Astrocyte (in vitro differentiated cells and primary cell): ENCODE measurements at regions not wholly inside any gene's neighbourhood (a gene's known extent, or its start where the extent isn't known, plus 50 kb on each side); places are given as distances from the start of the nearest gene placed in this dataset.

Source experiments
- DNase-seq: peaks from one replicate; pipeline ENCODE4 v3.0.0-alpha.2; 2010; ENCODE audit warnings: low read depth
- FAIRE-seq: peaks from 2 replicates; lab custom pipeline; 2011; peaks lifted over from hg19 to GRCh38; lab: Jason Lieb, UNC
- H2AFZ ChIP-seq: 2 replicates; pipeline ENCODE4 v1.6.0; 2012; ENCODE audit warnings: low read depth, low read length, inconsistent platforms
- H3K27ac ChIP-seq: 2 replicates; pipeline ENCODE4 v1.5.1; 2011; ENCODE audit warnings: low read depth, low read length, inconsistent platforms
- H3K27me3 ChIP-seq: 2 replicates; pipeline ENCODE4 v1.6.0; 2011; ENCODE audit warnings: low read length, inconsistent platforms; ENCODE audit not compliant: insufficient read depth
- H3K36me3 ChIP-seq: 2 replicates; pipeline ENCODE4 v1.5.1; 2011; ENCODE audit warnings: low read length, inconsistent platforms; ENCODE audit not compliant: insufficient read depth
- H3K4me1 ChIP-seq: 2 replicates; pipeline ENCODE4 v1.5.1; 2011; ENCODE audit warnings: low read length, inconsistent platforms; ENCODE audit not compliant: insufficient read depth
- H3K4me2 ChIP-seq: 2 replicates; pipeline ENCODE4 v1.6.0; 2012; ENCODE audit warnings: low read length, inconsistent platforms
- H3K4me3 ChIP-seq: 2 replicates; pipeline ENCODE4 v1.5.1; 2011; ENCODE audit warnings: low read depth, mild to moderate bottlenecking, low read length, inconsistent platforms; ENCODE audit not compliant: insufficient read depth
- H3K79me2 ChIP-seq: 2 replicates; pipeline ENCODE4 v1.6.0; 2012; ENCODE audit warnings: mild to moderate bottlenecking, low read length, inconsistent platforms; ENCODE audit not compliant: insufficient read depth
- H3K9ac ChIP-seq: 2 replicates; pipeline ENCODE4 v1.6.0; 2012; ENCODE audit warnings: mild to moderate bottlenecking, low read length, inconsistent platforms
- H3K9me3 ChIP-seq: 2 replicates; pipeline ENCODE4 v1.5.1; 2012; ENCODE audit warnings: low read depth, mild to moderate bottlenecking, low read length, inconsistent platforms; ENCODE audit not compliant: insufficient read depth
- H4K20me1 ChIP-seq: 2 replicates; pipeline ENCODE4 v1.6.0; 2012; ENCODE audit warnings: low read length, inconsistent platforms; ENCODE audit not compliant: insufficient read depth
- H3K27ac Mint-ChIP-seq: one replicate; pipeline ENCODE4 v1.8.0; 2021; ENCODE audit warnings: mild to moderate bottlenecking, mixed read lengths; ENCODE audit not compliant: unreplicated experiment
- H3K27me3 Mint-ChIP-seq: one replicate; pipeline ENCODE4 v1.8.0; 2021; ENCODE audit warnings: low read depth, mixed read lengths; ENCODE audit not compliant: unreplicated experiment
- H3K36me3 Mint-ChIP-seq: one replicate; pipeline ENCODE4 v1.8.0; 2021; ENCODE audit warnings: low read depth, mixed read lengths; ENCODE audit not compliant: unreplicated experiment
- H3K4me1 Mint-ChIP-seq: one replicate; pipeline ENCODE4 v1.8.0; 2021; ENCODE audit warnings: low read depth, mixed read lengths; ENCODE audit not compliant: unreplicated experiment
- H3K4me3 Mint-ChIP-seq: one replicate; pipeline ENCODE4 v1.8.0; 2021; ENCODE audit warnings: mild to moderate bottlenecking, moderate library complexity, mixed read lengths; ENCODE audit not compliant: unreplicated experiment
- H3K9me3 Mint-ChIP-seq: one replicate; pipeline ENCODE4 v1.8.0; 2021; ENCODE audit warnings: mild to moderate bottlenecking, mixed read lengths; ENCODE audit not compliant: unreplicated experiment
- EZH2 ChIP-seq: IDR thresholded peaks from 2 replicates; pipeline ENCODE4 v1.6.1; 2012; ENCODE audit warnings: mild to moderate bottlenecking, low read length, inconsistent platforms; ENCODE audit not compliant: insufficient read depth
- TF ChIP-seq, protein P1 (sequence below): IDR thresholded peaks from 2 replicates; pipeline ENCODE4 v1.5.1; 2011; ENCODE audit warnings: low read depth, mild to moderate bottlenecking, inconsistent platforms, low read length, moderate library complexity; ENCODE audit not compliant: insufficient read depth

DNA sequence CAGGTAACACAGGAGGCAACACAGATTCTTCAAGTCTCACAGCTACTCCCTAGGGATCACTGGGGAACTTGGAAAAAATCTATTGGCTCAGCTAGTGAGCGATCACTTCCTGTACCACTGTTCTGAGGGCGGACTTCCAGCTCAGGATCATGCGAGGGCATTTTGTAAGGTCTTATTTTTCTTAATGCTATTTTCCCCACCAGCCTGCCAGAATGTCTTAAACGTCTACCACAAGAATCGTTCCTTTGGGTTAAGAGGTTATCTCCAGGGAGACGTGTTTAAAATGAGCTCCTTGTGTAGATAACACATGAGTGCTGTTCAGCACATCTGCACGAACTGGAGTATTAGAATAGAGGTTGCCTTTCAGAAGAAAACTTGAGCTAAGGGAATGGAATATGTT, 162.6 kb downstream of the ETNK1 start:
- Mint-ChIP-seq H3K4me3 (no peak overlapping the region), H3K9me3 (no peaks in the 10 kb centered on the region), H3K27me3 (no peaks in the 10 kb centered on the region), H3K27ac (no peak overlapping the region), H3K4me1 (no peaks in the 10 kb centered on the region), H3K36me3 (no peaks in the 10 kb centered on the region)
- Histone ChIP-seq H3K27ac (no peak overlapping the region), H3K27me3 (no peaks in the 10 kb centered on the region), H3K4me2 (no peak overlapping the region), H3K9ac (no peak overlapping the region), H3K9me3 (no peaks in the 10 kb centered on the region), H3K79me2 (no peaks in the 10 kb centered on the region), H3K4me1 (no peaks in the 10 kb centered on the region), H3K4me3 (no peak overlapping the region), H3K36me3 (no peaks in the 10 kb centered on the region), H4K20me1 (no peaks in the 10 kb centered on the region), H2AFZ (no peak overlapping the region)
- TF ChIP-seq EZH2, result no peak
- TF ChIP-seq, protein P1, sequence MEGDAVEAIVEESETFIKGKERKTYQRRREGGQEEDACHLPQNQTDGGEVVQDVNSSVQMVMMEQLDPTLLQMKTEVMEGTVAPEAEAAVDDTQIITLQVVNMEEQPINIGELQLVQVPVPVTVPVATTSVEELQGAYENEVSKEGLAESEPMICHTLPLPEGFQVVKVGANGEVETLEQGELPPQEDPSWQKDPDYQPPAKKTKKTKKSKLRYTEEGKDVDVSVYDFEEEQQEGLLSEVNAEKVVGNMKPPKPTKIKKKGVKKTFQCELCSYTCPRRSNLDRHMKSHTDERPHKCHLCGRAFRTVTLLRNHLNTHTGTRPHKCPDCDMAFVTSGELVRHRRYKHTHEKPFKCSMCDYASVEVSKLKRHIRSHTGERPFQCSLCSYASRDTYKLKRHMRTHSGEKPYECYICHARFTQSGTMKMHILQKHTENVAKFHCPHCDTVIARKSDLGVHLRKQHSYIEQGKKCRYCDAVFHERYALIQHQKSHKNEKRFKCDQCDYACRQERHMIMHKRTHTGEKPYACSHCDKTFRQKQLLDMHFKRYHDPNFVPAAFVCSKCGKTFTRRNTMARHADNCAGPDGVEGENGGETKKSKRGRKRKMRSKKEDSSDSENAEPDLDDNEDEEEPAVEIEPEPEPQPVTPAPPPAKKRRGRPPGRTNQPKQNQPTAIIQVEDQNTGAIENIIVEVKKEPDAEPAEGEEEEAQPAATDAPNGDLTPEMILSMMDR, result no peak
- no peak for FAIRE-seq
- no peak for DNase-seq

DNA sequence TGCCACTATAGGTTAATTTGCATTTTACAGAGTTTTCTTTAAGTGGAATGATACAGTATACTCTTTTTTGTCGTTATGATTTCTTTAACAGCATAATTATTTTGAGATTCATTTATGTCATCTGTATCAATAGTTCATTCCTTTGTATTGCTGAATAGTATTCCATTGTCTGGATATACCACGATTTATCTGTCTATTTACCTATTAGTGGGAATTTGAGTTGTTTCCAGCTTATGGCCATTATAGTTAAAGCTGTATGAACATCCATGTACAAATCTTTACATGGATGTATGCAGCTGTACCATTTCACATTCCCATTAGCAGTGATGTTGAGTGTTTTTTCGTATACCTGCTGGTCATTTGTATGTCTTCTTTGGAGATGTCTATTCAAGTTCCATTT, 163.9 kb downstream of the ETNK1 start:
- H3K36me3 ChIP-seq, result no peaks in the 10 kb centered on the region
- FAIRE-seq, result no peak
- H3K4me3 Mint-ChIP-seq, result no peak overlapping the region

DNA sequence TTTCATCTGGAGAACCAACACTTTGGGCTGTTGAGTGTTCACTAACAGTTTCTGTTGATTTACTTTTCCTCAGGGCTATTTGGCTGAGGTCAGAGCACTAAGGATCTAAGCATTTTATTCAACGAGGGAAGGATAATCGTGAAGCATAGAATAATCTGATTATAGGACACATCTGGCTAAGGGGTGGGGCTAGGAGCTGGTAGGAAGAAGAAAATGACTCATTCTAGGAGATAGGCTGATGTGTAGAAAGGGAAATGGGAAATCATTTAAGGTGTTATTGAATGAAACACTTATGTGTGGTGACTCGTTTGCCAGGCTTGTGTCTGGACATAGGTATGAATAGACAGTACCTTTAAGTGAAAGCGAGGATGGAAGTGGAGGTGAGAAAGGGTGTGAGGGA, 167.2 kb downstream of the ETNK1 start:
- Mint-ChIP-seq H3K27ac (no peak overlapping the region), H3K4me3 (no peak overlapping the region), H3K36me3 (no peaks in the 10 kb centered on the region), H3K9me3 (no peaks in the 10 kb centered on the region), H3K4me1 (no peaks in the 10 kb centered on the region), H3K27me3 (no peaks in the 10 kb centered on the region)
- no peak overlapping the region for H3K4me2 ChIP-seq
- no peaks in the 10 kb centered on the region for H3K9me3 ChIP-seq
- H3K79me2 ChIP-seq, result no peaks in the 10 kb centered on the region
- no peak overlapping the region for H3K9ac ChIP-seq
- H3K36me3 ChIP-seq, result no peaks in the 10 kb centered on the region
- H2AFZ ChIP-seq, result no peak overlapping the region
- H3K4me1 ChIP-seq, result no peaks in the 10 kb centered on the region
- H3K27me3 ChIP-seq, result no peaks in the 10 kb centered on the region
- FAIRE-seq, result no peak
- H3K27ac ChIP-seq, result no peak overlapping the region
- no peak for DNase-seq
- TF ChIP-seq, protein P1, result no peak
- no peak for TF ChIP-seq EZH2
- H3K4me3 ChIP-seq, result no peak overlapping the region
- H4K20me1 ChIP-seq, result no peaks in the 10 kb centered on the region

More for the DNA sequence above, 163.9 kb downstream of the ETNK1 start:
- no peak overlapping the region for H3K4me3 ChIP-seq
- H3K27ac ChIP-seq, result no peak overlapping the region
- Mint-ChIP-seq H3K27ac (no peak overlapping the region), H3K4me1 (no peaks in the 10 kb centered on the region), H3K27me3 (no peaks in the 10 kb centered on the region), H3K9me3 (no peaks in the 10 kb centered on the region), H3K36me3 (no peaks in the 10 kb centered on the region)
- H3K4me1 ChIP-seq, result no peaks in the 10 kb centered on the region
- no peak overlapping the region for H2AFZ ChIP-seq
- no peak overlapping the region for H3K4me2 ChIP-seq
- no peaks in the 10 kb centered on the region for H3K9me3 ChIP-seq
- H3K79me2 ChIP-seq, result no peaks in the 10 kb centered on the region
- no peak for DNase-seq
- TF ChIP-seq EZH2, result no peak
- TF ChIP-seq, protein P1, result no peak
- H3K27me3 ChIP-seq, result no peaks in the 10 kb centered on the region
- H4K20me1 ChIP-seq, result no peaks in the 10 kb centered on the region
- no peak overlapping the region for H3K9ac ChIP-seq
